ENCODE measurements at regions not wholly inside any gene's neighbourhood (a gene's known extent, or its start where the extent isn't known, plus 50 kb on each side); places are given as distances from the start of the nearest gene placed in this dataset.

DNA sequence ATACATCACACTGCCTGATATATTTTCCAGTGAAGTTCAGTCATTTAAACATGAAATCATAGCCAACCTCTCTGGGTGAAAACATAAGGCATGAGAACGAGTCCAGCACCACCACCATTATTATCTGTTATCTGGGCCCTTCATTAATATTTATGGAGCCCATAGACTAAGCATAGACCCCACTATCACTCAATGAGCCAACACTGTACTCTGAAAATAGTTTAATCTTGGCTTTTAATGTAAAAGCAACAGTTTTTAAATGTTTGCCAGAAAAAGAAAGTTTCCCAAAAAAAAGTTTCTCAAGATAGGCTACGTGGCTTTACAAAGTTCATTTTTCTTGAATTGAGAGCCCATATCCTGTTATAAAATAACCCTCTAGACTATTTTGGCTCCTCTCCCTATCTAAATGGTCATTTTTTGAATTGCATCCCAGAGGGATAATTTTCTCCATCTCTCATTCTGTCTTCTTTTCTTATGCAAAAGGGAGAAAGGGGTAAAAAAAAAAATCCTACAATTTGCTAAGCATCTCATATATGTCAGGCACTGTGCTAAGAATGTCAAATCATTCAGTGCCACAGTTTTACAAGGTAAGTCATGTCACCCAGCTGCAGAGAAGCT, 66.1 kb downstream of the FZD1 start:
- no peak for DNase-seq (ENCODE audit: low read depth)
- no peak overlapping the region for H3K4me3 ChIP-seq (ENCODE audit: low read depth, low read length)
- TF ChIP-seq, protein P1, sequence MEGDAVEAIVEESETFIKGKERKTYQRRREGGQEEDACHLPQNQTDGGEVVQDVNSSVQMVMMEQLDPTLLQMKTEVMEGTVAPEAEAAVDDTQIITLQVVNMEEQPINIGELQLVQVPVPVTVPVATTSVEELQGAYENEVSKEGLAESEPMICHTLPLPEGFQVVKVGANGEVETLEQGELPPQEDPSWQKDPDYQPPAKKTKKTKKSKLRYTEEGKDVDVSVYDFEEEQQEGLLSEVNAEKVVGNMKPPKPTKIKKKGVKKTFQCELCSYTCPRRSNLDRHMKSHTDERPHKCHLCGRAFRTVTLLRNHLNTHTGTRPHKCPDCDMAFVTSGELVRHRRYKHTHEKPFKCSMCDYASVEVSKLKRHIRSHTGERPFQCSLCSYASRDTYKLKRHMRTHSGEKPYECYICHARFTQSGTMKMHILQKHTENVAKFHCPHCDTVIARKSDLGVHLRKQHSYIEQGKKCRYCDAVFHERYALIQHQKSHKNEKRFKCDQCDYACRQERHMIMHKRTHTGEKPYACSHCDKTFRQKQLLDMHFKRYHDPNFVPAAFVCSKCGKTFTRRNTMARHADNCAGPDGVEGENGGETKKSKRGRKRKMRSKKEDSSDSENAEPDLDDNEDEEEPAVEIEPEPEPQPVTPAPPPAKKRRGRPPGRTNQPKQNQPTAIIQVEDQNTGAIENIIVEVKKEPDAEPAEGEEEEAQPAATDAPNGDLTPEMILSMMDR (IDR thresholded peaks at IDR 0.05; ENCODE audit: control insufficient read depth, extremely low read depth, insufficient read depth): no peak

DNA sequence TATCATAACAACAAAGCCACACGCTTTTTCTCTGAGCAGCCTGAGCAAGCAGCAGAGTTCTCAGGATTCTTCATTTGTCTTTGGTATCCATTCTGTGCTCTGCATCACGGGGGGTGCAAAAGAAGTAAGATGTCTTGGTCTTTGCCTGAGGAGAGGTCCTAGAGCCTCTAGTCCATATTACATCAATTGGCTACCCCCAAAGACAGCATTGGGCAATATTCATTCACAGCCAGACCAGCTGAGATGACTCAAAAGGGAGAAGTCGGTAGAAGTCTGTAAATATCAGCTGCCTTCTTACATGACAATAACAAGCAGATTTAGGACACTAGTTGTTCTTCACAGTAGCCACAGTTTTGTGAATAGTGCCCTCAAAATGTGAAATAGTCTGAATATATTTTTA, 66.6 kb downstream of the FZD1 start:
- TF ChIP-seq, protein P1 (IDR thresholded peaks at IDR 0.05; ENCODE audit: control insufficient read depth, extremely low read depth, insufficient read depth): no peak
- H3K4me3 ChIP-seq (ENCODE audit: low read depth, low read length): no peak overlapping the region
- no peak for DNase-seq (ENCODE audit: low read depth)

DNA sequence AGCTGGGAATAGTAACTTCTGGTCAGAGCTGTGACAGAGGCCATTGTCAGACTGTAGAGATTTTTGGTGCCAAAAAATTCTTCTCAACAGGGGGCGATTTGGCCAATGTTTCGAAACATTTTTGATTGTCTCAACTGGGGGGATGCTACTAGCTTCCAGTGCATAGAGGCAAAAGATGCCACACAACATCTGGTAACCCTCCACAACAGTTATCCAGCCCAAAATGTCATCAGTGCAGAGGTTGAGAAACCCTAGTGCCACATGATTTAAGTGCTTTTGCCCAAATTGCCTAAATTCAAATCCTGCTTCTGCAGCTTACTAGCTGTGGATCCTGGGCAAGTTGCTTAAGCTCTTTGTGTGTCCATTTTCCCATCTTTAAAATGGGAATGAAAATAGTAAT, 71.9 kb downstream of the FZD1 start:
- no peak for DNase-seq (ENCODE audit: low read depth)
- H3K4me3 ChIP-seq (ENCODE audit: low read depth, low read length): no peak overlapping the region

DNA sequence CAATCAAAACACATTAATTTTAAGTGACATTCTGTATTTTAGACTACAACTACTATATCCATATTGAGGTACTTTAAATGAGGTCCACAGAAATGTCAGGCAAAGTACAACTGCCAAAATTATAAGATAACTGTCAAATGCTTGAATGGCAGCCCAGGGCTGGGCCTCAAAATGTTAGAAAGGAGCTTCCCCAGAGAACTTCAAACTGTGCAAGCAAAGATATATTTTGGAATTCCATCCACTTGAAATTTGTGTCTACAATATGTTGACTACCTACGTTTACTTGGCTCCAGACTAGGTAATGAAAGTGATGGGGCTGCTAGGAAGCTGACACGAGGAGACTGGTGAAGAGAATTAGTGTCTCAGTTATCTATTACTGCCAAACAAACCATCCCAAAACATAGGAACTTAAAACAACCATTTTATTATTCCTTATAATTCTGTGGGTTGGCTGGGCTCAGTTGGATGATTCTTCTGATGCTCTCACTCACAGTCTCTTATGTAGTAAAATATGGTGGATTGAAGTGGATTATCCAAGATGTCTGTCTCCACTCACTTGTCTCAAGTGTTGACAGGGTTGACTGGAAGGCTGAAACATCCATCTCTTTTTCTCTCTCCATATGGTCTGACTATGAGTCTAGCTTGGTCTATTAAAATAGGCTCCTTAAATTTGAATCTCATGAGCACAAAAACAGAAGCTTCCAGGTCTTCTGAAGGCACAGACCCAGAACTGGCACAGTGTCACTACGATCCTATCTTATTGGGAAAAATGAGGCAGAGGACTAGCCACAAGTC, 74.2 kb downstream of the FZD1 start:
- TF ChIP-seq, protein P1 (IDR thresholded peaks at IDR 0.05; ENCODE audit: control insufficient read depth, extremely low read depth, insufficient read depth): no peak
- DNase-seq (ENCODE audit: low read depth): no peak
- H3K4me3 ChIP-seq (ENCODE audit: low read depth, low read length): no peak overlapping the region

More for the DNA sequence above, 71.9 kb downstream of the FZD1 start:
- TF ChIP-seq, protein P1 (IDR thresholded peaks at IDR 0.05; ENCODE audit: control insufficient read depth, extremely low read depth, insufficient read depth): no peak

DNA sequence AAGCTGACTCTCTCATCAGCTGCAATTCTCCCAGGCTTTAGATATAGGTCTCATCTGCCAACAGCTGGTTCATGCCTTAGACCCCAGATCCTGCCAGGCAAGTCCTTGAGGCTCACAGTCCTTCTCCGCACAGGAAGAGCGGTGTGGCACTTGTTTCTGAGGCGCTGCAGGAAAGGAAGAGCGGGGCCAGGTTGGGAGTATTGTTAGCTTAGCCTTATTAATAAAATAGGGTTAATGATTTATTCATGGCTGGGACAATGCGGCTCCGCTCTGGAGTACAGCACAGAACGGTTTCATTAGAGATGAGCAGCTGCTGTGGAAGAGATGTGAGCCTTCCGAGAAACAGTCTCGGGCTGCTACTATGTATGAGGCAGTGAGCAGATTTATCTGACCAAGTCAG, 78.1 kb downstream of the FZD1 start:
- TF ChIP-seq, protein P1 (IDR thresholded peaks at IDR 0.05; ENCODE audit: control insufficient read depth, extremely low read depth, insufficient read depth): no peak
- no peak overlapping the region for H3K4me3 ChIP-seq (ENCODE audit: low read depth, low read length)
- DNase-seq (ENCODE audit: low read depth): no peak

DNA sequence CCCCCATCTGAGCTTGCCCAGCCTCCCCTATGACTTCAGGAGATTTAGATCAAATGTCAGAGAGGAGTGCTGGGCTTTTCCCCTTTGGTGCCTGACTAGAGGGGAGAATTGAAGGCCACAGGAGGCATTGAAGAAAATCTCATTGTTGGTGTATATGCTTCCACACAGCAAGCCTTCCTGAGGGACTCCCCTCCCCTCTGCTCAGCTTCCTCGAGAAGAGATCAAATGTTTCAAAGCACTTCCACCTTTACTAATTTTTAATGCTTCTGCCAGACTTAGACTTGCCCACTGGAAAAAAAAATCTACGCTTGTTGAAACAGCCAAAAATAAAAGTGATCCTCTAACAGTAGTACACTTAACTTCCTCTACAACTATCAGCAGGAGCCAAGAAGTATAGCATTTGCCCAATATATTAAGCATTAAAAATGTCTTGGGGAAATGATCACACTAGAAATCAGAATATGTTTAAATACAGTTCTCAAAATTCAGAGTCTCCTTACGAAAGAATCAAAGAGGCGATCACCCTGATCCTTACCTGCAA, 79.3 kb downstream of the FZD1 start:
- TF ChIP-seq, protein P1 (IDR thresholded peaks at IDR 0.05; ENCODE audit: control insufficient read depth, extremely low read depth, insufficient read depth): no peak
- no peak for DNase-seq (ENCODE audit: low read depth)
- H3K4me3 ChIP-seq (ENCODE audit: low read depth, low read length): no peak overlapping the region

All from LNCaP clone FGC (cell line).